ENCODE measurements at regions not wholly inside any gene's neighbourhood (a gene's known extent, or its start where the extent isn't known, plus 50 kb on each side); places are given as distances from the start of the nearest gene placed in this dataset.

DNA sequence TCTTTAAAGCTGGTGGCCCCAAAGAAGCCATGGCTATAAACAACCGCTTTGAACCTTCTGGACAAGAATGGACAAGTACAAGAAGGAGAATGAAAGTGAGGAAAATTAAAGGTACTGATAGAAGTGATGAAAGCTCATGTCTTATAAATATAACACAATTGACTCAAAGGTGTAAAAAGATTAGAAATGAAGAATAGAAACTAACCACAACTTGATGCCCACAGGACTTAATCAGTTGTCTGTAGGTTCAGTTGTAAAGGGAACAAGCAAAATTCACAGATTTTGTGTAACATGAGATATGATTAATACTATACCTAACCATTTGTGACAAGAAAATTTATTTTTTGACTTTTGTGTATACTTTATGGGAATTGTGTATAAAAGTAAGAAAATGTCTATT, 135.7 kb downstream of the NUP35 start:
- Histone ChIP-seq H3K4me3 (no peak overlapping the region), H3K4me1 (no peaks in the 10 kb centered on the region), H3K27ac (replicated peaks) (no peak overlapping the region), H3K27me3 (ENCODE audit: low read depth) (no peaks in the 10 kb centered on the region), H3K9me3 (replicated peaks) (no peaks in the 10 kb centered on the region), H3K36me3 (no peaks in the 10 kb centered on the region)
- no peak for DNase-seq
- intact Hi-C loops (cut with micrococcal nuclease), result no loop called here
- TF ChIP-seq, protein P1, sequence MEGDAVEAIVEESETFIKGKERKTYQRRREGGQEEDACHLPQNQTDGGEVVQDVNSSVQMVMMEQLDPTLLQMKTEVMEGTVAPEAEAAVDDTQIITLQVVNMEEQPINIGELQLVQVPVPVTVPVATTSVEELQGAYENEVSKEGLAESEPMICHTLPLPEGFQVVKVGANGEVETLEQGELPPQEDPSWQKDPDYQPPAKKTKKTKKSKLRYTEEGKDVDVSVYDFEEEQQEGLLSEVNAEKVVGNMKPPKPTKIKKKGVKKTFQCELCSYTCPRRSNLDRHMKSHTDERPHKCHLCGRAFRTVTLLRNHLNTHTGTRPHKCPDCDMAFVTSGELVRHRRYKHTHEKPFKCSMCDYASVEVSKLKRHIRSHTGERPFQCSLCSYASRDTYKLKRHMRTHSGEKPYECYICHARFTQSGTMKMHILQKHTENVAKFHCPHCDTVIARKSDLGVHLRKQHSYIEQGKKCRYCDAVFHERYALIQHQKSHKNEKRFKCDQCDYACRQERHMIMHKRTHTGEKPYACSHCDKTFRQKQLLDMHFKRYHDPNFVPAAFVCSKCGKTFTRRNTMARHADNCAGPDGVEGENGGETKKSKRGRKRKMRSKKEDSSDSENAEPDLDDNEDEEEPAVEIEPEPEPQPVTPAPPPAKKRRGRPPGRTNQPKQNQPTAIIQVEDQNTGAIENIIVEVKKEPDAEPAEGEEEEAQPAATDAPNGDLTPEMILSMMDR (IDR thresholded peaks at IDR 0.05; ENCODE audit: borderline replicate concordance), result no peak

DNA sequence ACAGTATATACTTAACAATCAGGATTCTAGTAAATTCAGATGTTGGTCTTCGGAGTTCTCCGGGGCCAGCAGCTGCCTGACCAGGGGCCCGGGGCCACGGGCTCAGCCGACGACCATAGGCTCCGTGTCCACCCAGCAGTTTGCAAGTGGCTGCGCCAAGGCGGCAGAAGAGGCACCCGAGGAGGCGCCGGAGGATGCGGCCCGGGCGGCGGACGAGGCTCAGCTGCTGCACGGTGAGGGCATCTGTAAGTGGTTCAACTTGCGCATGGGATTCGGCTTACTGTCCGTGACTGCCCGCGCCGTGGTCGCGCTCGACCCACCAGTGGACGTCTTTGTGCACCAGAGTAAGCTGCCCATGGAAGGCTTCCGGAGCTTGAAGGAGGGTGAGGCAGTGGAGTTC, 136.3 kb downstream of the NUP35 start:
- TF ChIP-seq, protein P1 (IDR thresholded peaks at IDR 0.05; ENCODE audit: borderline replicate concordance), result no peak
- Histone ChIP-seq H3K27me3 (ENCODE audit: low read depth) (no peaks in the 10 kb centered on the region), H3K4me3 (no peak overlapping the region), H3K9me3 (replicated peaks) (no peaks in the 10 kb centered on the region), H3K4me1 (no peaks in the 10 kb centered on the region), H3K27ac (replicated peaks) (no peak overlapping the region), H3K36me3 (no peaks in the 10 kb centered on the region)
- intact Hi-C loops (cut with micrococcal nuclease), result no loop called here
- DNase-seq, result no peak

DNA sequence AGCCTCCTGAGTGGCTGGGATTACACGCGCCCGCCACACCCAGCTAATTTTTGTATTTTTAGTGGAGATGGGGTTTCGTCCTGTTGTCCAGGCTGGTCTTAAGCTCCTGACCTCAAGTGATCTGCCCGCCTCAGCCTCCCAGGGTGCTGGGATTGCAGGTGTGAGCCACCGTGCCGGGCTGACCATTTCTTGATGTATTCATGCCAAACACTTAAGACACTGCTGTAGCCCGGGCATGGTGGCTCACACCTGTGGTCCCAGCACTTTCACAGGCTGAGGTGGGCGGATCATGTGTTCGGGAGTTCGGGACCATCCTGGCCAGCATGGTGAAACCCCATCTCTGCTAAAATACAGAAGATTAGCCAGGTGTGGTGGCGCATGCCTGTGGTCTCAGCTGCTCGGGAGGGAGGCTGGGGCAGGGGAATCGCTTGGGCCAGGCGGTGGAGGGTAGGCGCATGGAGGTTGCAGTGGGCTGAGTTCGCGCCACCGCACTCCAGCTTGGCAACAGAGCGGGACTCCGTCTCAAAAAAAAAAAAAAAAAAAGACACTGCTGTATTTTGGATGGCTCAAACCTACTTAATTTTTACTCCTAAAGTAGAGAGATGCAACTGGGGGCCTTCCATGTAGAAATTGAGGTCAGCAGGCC, 140.8 kb downstream of the NUP35 start:
- no peak overlapping the region for H3K27ac ChIP-seq (replicated peaks)
- H3K4me3 ChIP-seq, result no peak overlapping the region
- H3K27me3 ChIP-seq (ENCODE audit: low read depth), result no peaks in the 10 kb centered on the region
- TF ChIP-seq, protein P1 (IDR thresholded peaks at IDR 0.05; ENCODE audit: borderline replicate concordance), result no peak
- peaks cover 6% of the 10 kb centered on the region for H3K9me3 ChIP-seq (replicated peaks)
- no peaks in the 10 kb centered on the region for H3K36me3 ChIP-seq
- DNase-seq, result no peak
- no peaks in the 10 kb centered on the region for H3K4me1 ChIP-seq
- intact Hi-C loops (cut with micrococcal nuclease), result no loop called here

DNA sequence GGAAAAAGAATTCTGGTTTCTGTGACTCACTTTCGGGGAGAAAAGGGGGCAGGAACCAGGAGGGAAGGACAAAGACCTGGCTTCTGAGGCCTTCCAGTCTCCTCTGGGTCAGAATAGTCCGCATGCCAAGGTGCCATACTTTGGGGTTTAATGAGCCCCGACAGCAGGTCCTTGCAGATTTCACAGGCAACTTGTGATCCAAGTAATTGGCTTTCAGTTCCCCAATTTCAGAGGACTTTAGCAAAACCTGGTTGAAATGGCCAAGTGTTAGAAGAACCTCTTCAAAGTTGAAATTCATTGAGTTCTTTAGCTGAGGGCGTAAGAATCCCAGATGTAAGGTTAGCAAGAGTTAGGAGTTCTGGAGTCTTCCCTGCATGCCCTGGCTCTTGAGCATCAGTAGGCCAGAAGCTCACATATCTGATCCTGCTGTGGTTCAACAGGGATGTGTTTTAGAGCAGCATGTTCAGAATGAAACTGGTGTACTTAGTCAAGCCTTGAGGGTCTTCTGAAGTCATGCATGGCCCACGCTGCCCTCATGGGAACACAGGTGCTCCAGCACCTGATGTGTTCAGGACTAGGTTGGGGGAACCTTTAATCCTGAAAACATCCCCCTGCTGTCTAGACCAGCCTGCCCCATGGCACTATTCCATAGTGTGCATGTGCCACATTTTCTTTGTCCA, 143.0 kb downstream of the NUP35 start:
- H3K4me1 ChIP-seq, result no peaks in the 10 kb centered on the region
- H3K4me3 ChIP-seq, result no peak overlapping the region
- no peak for DNase-seq
- no peak overlapping the region for H3K27ac ChIP-seq (replicated peaks)
- TF ChIP-seq, protein P1 (IDR thresholded peaks at IDR 0.05; ENCODE audit: borderline replicate concordance), result no peak
- intact Hi-C loops (cut with micrococcal nuclease), result no loop called here
- no peaks in the 10 kb centered on the region for H3K27me3 ChIP-seq (ENCODE audit: low read depth)
- H3K9me3 ChIP-seq (replicated peaks), result peaks cover 6% of the 10 kb centered on the region
- H3K36me3 ChIP-seq, result no peaks in the 10 kb centered on the region

DNA sequence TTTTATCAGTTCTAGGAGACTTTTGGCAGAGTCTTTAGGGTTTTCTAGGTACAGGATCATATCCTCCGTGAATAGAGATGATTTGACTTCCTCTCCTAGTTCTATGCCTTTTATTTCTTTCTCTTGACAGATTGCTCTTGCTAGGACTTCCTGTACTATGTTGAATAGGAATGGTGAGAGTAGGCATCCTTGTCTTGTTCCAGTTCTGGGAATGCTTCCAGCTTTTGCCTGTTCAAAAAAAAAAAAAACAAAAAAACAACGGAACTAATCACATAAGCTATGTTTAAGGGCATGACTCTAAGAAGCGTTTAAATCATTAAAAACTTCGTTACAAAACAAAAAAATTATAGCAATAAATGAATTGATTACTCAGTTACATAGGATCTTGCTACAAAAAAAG, 145.7 kb downstream of the NUP35 start:
- TF ChIP-seq, protein P1 (IDR thresholded peaks at IDR 0.05; ENCODE audit: borderline replicate concordance), result no peak
- no peaks in the 10 kb centered on the region for H3K36me3 ChIP-seq
- peaks cover 15% of the 10 kb centered on the region for H3K9me3 ChIP-seq (replicated peaks)
- no peak for DNase-seq
- intact Hi-C loops (cut with micrococcal nuclease), result no loop called here
- no peak overlapping the region for H3K4me3 ChIP-seq
- H3K27me3 ChIP-seq (ENCODE audit: low read depth), result no peaks in the 10 kb centered on the region
- H3K4me1 ChIP-seq, result no peaks in the 10 kb centered on the region
- no peak overlapping the region for H3K27ac ChIP-seq (replicated peaks)

Measured in left ventricle myocardium inferior (tissue), 1 donor.